IgD-negative memory B cell (primary cell): ENCODE measurements at regions not wholly inside any gene's neighbourhood (a gene's known extent, or its start where the extent isn't known, plus 50 kb on each side); places are given as distances from the start of the nearest gene placed in this dataset.

Experiments
- H3K27ac Mint-ChIP-seq, 3 donors: one replicate each; pipeline ENCODE4 v1.8.0; 2020 to 2022; ENCODE audit warnings: mild to moderate bottlenecking in 3 of 3, mixed read lengths in 3 of 3, moderate library complexity in 1 of 3
- H3K27me3 Mint-ChIP-seq: one replicate; pipeline ENCODE4 v1.8.0; 2021; ENCODE audit warnings: mixed read lengths
- H3K36me3 Mint-ChIP-seq: one replicate; pipeline ENCODE4 v1.8.0; 2020; ENCODE audit warnings: mild to moderate bottlenecking, mixed read lengths
- H3K4me1 Mint-ChIP-seq, 3 donors: one replicate each; pipeline ENCODE4 v1.8.0; 2020 to 2022; ENCODE audit warnings: mixed read lengths in 3 of 3, mild to moderate bottlenecking in 1 of 3
- H3K4me3 Mint-ChIP-seq, 4 donors: one replicate each; pipeline ENCODE4 v1.8.0; 2020 to 2022; ENCODE audit warnings: mild to moderate bottlenecking in 4 of 4, mixed read lengths in 4 of 4, moderate library complexity in 3 of 4
- H3K9me3 Mint-ChIP-seq, 3 donors: one replicate each; pipeline ENCODE4 v1.8.0; 2020 to 2021; ENCODE audit warnings: mixed read lengths in 3 of 3, mild to moderate bottlenecking in 1 of 3

DNA sequence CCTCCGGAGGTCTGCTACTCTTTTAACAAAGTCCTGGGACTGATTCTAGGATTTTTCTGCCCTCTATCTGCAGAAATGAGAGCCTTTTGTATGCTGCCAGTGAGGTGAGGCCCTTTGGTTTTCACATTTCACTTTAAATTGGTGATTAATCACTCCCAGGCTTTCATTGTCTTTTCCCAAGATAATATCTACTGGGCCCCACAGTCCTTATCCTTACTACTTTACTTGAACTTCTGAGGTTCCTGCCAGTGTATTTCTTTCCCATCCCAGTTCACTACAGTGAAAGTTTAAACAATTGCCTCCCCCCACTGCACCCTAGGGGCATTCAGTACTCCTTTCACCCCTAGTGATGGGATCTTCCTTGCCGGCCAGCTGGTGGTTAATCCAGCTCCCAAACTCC, 127.4 kb upstream of the INHBA start:
- Mint-ChIP-seq H3K27me3 (peaks cover 2% of the 10 kb centered on the region), H3K4me3 (no peak overlapping the region), H3K9me3 (peaks cover 2 to 7% (median 3%) of the 10 kb centered on the region in 3 donors), H3K4me1 (peaks cover 0 to 8% (median 5%) of the 10 kb centered on the region in 3 donors), H3K36me3 (peaks cover 1% of the 10 kb centered on the region), H3K27ac (no peak overlapping the region)

GRCh38 chr7:41828911-41829310, 126.0 kb upstream of the INHBA start:
- Mint-ChIP-seq H3K36me3 (peaks cover 1% of the 10 kb centered on the region), H3K4me1 (peaks cover 0 to 6% (median 4%) of the 10 kb centered on the region in 3 donors), H3K27me3 (peaks cover 2% of the 10 kb centered on the region), H3K9me3 (peaks cover 2 to 7% (median 3%) of the 10 kb centered on the region in 3 donors), H3K27ac (no peak overlapping the region), H3K4me3 (no peak overlapping the region)

- H3K9me3 Mint-ChIP-seq = peaks cover 0 to 3% (median 0%) of the 10 kb centered on the region in 3 donors
- H3K36me3 Mint-ChIP-seq = no peaks in the 10 kb centered on the region
- no peak overlapping the region for H3K4me3 Mint-ChIP-seq
- H3K4me1 Mint-ChIP-seq = no peaks in the 10 kb centered on the region
- H3K27me3 Mint-ChIP-seq = no peaks in the 10 kb centered on the region
- H3K27ac Mint-ChIP-seq = peak overlapping the region in 1 of 3 donors; percentile 52
These were observed 123.8 kb upstream of the INHBA start for GRCh38 chr7:41826641-41827040.

GRCh38 chr7:41825927-41826480, 123.1 kb upstream of the INHBA start:
- Mint-ChIP-seq H3K9me3 (no peaks in the 10 kb centered on the region), H3K4me1 (peaks cover 0 to 2% (median 0%) of the 10 kb centered on the region in 3 donors), H3K36me3 (no peaks in the 10 kb centered on the region), H3K27me3 (no peaks in the 10 kb centered on the region), H3K27ac (peak overlapping the region in 1 of 3 donors; percentile 52), H3K4me3 (no peak overlapping the region)

- Mint-ChIP-seq H3K4me3 (no peak overlapping the region), H3K9me3 (peaks cover 0 to 8% (median 2%) of the 10 kb centered on the region in 3 donors), H3K27ac (no peak overlapping the region), H3K4me1 (peaks cover 0 to 2% (median 0%) of the 10 kb centered on the region in 3 donors), H3K27me3 (no peaks in the 10 kb centered on the region), H3K36me3 (no peaks in the 10 kb centered on the region)
These were observed 121.4 kb upstream of the INHBA start for GRCh38 chr7:41824284-41824683.

DNA sequence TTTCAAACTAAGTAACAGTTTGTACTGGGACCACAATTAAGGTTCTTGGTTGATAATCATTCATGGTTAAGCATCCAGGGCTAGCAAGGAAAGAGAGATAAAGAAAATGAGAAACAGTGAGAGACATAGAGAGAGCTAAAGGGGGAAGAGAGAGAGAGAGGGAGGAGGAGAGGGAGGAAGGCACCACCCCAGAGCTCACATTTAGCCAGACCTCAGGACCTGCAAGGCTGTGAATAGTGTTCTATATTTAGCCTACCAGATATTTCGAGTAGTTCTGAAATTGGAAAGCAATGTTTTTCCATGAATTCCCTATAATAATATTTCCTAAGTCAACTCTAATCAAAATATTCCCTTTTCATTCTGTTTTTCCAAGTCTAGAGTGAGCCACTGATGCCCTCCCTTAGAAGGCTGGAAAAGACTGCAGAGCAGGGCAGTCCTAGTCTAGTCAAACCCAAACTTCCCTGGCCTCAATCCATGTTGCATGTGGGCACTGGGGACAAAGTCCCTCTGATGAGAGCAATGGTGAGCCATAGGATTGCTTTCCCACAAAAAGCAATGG, 119.4 kb upstream of the INHBA start:
- Mint-ChIP-seq H3K4me3 (no peak overlapping the region), H3K9me3 (peaks cover 0 to 10% (median 2%) of the 10 kb centered on the region in 3 donors), H3K36me3 (no peaks in the 10 kb centered on the region), H3K27me3 (no peaks in the 10 kb centered on the region), H3K27ac (no peak overlapping the region), H3K4me1 (peaks cover 1 to 5% (median 5%) of the 10 kb centered on the region in 3 donors)

GRCh38 chr7:41821521-41822213, 118.8 kb upstream of the INHBA start:
- peaks cover 1 to 9% (median 5%) of the 10 kb centered on the region in 3 donors for H3K4me1 Mint-ChIP-seq
- H3K36me3 Mint-ChIP-seq = no peaks in the 10 kb centered on the region
- H3K4me3 Mint-ChIP-seq = no peak overlapping the region
- H3K27me3 Mint-ChIP-seq = no peaks in the 10 kb centered on the region
- no peak overlapping the region for H3K27ac Mint-ChIP-seq
- H3K9me3 Mint-ChIP-seq = peaks cover 0 to 10% (median 2%) of the 10 kb centered on the region in 3 donors

DNA sequence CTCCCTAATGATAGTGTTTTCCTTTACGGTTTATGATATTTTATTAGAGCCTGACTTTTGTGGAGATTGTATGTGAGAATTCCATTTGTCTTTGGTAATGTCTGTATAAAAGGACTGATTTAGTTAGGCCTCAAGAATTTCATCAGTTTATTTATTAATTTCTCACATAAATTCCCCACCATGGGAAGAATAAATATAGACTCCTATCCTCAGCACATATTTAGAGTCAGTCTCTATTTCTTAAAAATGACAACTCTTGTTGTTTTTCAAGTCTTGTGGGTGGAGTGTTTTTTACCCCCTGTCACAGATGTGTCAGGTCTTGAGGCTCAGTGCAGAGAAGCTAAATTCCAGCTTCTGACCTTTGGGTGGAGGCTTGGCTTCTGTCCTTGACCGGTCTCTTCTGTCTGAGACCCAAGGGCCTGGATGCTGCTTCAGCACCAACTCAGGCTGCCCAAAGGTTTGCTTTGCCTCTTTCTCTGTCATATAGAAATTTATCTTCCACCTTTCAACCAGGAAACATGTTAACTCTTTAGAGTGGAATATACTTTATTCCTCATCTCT, 117.3 kb upstream of the INHBA start:
- no peak overlapping the region for H3K4me3 Mint-ChIP-seq

GRCh38 chr7:41819645-41820044, 116.8 kb upstream of the INHBA start:
- Mint-ChIP-seq H3K9me3 (peaks cover 0 to 10% (median 2%) of the 10 kb centered on the region in 3 donors), H3K36me3 (no peaks in the 10 kb centered on the region), H3K4me1 (peaks cover 7 to 13% (median 12%) of the 10 kb centered on the region in 3 donors), H3K27me3 (no peaks in the 10 kb centered on the region), H3K4me3 (no peak overlapping the region), H3K27ac (no peak overlapping the region)

More for the DNA sequence above, 117.3 kb upstream of the INHBA start:
- peaks cover 0 to 10% (median 2%) of the 10 kb centered on the region in 3 donors for H3K9me3 Mint-ChIP-seq
- H3K27me3 Mint-ChIP-seq = no peaks in the 10 kb centered on the region
- H3K27ac Mint-ChIP-seq = no peak overlapping the region
- H3K4me1 Mint-ChIP-seq = peaks cover 7 to 13% (median 11%) of the 10 kb centered on the region in 3 donors
- no peaks in the 10 kb centered on the region for H3K36me3 Mint-ChIP-seq

GRCh38 chr7:41818765-41819398, 116.0 kb upstream of the INHBA start:
- no peaks in the 10 kb centered on the region for H3K27me3 Mint-ChIP-seq
- no peak overlapping the region for H3K4me3 Mint-ChIP-seq
- H3K4me1 Mint-ChIP-seq = peaks cover 7 to 19% (median 13%) of the 10 kb centered on the region in 3 donors
- H3K9me3 Mint-ChIP-seq = peaks cover 0 to 10% (median 2%) of the 10 kb centered on the region in 3 donors
- H3K36me3 Mint-ChIP-seq = no peaks in the 10 kb centered on the region
- H3K27ac Mint-ChIP-seq = no peak overlapping the region

- peaks cover 0 to 10% (median 2%) of the 10 kb centered on the region in 3 donors for H3K9me3 Mint-ChIP-seq
These were observed 114.5 kb upstream of the INHBA start for GRCh38 chr7:41817386-41817785.

DNA sequence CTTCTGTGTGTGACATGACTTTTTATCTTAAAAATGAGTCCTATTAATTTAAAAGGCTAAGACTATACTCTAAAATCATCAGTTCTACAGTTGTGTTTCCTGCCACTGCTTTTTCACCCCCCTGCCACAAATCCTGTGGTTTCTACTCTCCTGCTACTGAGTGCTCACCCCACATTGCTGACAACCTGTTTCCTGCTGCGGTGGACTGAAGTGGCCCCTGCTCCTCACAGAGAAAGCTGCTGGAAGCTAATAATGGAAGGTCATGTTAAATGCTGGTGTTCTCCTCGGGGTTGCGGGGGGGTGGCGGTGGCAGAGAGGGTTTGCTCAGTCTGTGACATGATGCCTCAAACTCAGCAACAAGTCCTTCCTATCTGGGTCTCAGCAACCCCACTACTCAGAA, 113.2 kb upstream of the INHBA start:
- H3K9me3 Mint-ChIP-seq = peaks cover 0 to 10% (median 2%) of the 10 kb centered on the region in 3 donors
- peaks cover 8 to 19% (median 11%) of the 10 kb centered on the region in 3 donors for H3K4me1 Mint-ChIP-seq
- no peak overlapping the region for H3K27ac Mint-ChIP-seq
- H3K4me3 Mint-ChIP-seq = peak overlapping the region in 1 of 4 donors; percentile 9
- no peaks in the 10 kb centered on the region for H3K36me3 Mint-ChIP-seq
- H3K27me3 Mint-ChIP-seq = peaks cover 2% of the 10 kb centered on the region

More at GRCh38 chr7:41817386-41817785, 114.5 kb upstream of the INHBA start:
- peaks cover 8 to 19% (median 13%) of the 10 kb centered on the region in 3 donors for H3K4me1 Mint-ChIP-seq
- peaks cover 2% of the 10 kb centered on the region for H3K27me3 Mint-ChIP-seq
- H3K4me3 Mint-ChIP-seq = no peak overlapping the region
- no peaks in the 10 kb centered on the region for H3K36me3 Mint-ChIP-seq
- H3K27ac Mint-ChIP-seq = no peak overlapping the region

DNA sequence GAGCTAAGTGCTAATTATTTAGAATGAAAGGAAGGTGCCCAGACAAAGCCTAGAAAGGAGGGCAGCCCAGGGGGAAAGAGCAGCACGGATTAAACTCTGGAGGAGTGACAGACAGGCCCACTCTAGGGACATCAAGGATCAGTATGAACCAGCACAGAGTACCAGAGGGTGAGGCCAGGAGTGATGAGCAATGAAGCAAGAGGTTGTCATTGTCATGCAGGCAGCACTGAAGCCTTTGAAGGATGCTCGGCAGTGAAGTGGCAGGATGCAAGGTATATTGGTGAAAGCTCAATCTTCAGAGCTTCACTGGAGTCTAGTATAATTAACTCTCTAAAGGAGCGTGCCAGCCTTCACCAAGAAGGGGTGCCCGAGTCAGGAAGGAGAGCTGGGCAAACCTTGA, 112.0 kb upstream of the INHBA start:
- peaks cover 5% of the 10 kb centered on the region for H3K27me3 Mint-ChIP-seq
- peaks cover 0 to 8% (median under 1%) of the 10 kb centered on the region in 3 donors for H3K9me3 Mint-ChIP-seq
- H3K4me3 Mint-ChIP-seq = no peak overlapping the region
- H3K4me1 Mint-ChIP-seq = peaks cover 8 to 19% (median 17%) of the 10 kb centered on the region in 3 donors
- no peaks in the 10 kb centered on the region for H3K36me3 Mint-ChIP-seq
- H3K27ac Mint-ChIP-seq = no peak overlapping the region

DNA sequence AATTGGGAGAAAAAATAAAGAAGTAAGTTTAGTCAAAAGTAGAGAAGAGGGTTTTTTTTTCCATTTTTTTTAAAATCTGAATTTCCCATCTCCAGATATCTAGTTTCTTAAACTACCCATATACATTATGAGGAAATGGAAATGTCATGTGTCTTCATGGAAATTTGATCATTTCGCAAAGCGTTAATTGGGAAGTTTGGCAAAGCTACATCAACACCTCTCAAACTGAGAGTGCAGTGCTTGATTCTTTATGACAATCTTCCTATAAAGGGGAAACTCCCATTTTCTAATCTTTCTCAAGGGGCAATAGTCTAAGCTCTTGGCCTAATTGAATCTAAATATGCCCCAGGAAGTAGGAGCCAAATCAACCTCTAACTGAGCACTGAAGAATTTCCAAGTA, 110.4 kb upstream of the INHBA start:
- H3K27me3 Mint-ChIP-seq = peaks cover 5% of the 10 kb centered on the region
- H3K27ac Mint-ChIP-seq = no peak overlapping the region
- H3K36me3 Mint-ChIP-seq = no peaks in the 10 kb centered on the region
- no peaks in the 10 kb centered on the region for H3K9me3 Mint-ChIP-seq
- H3K4me3 Mint-ChIP-seq = no peak overlapping the region
- H3K4me1 Mint-ChIP-seq = peaks cover 7 to 17% (median 14%) of the 10 kb centered on the region in 3 donors

DNA sequence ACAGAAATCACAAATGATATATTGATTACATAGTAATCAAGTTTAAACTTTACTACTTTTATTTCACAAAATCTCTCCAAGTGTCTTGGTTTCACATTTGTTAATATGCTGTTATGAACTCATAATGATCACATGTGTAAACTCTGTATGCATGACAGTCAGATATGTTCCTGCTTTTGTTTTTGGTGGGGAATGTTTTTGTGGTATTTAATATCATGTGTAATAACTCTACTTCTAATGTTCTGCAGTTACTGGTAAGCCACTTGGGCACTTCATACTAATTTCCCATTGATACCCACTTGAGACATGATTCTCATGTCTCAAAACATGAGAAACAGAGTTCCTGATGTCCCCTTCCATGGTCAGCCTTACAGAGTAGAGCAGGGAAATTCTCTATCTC, 109.1 kb upstream of the INHBA start:
- Mint-ChIP-seq H3K4me3 (no peak overlapping the region), H3K27me3 (peaks cover 5% of the 10 kb centered on the region), H3K36me3 (no peaks in the 10 kb centered on the region), H3K9me3 (no peaks in the 10 kb centered on the region), H3K4me1 (peaks cover 7 to 14% (median 14%) of the 10 kb centered on the region in 3 donors), H3K27ac (no peak overlapping the region)
